GM19043 (cell line): ENCODE measurements at regions not wholly inside any gene's neighbourhood (a gene's known extent, or its start where the extent isn't known, plus 50 kb on each side); places are given as distances from the start of the nearest gene placed in this dataset.
"Not testable (repeated sequence)": the region's sequence is repeated elsewhere in the genome, so short reads cannot be mapped to it uniquely, and the experiment has no call there.

Experiments used
- ATAC-seq: cut with Tn5 transposase; IDR thresholded peaks from one replicate; pipeline ENCODE4 v1.9.1; 2021; ENCODE audit warnings: low read depth; ENCODE audit not compliant: unreplicated experiment

- peak; percentile 90 for ATAC-seq
Measured at GRCh38 chr9:20242510-20243189, 379.6 kb downstream of the MLLT3 start.

GRCh38 chr9:20240498-20240897 is 381.8 kb downstream of the MLLT3 start:
- ATAC-seq, result no peak

- ATAC-seq, result no peak
Measured at GRCh38 chr9:20238921-20239320, 383.4 kb downstream of the MLLT3 start.

- ATAC-seq, result no peak
Measured at GRCh38 chr9:20237686-20238085, 384.6 kb downstream of the MLLT3 start.

GRCh38 chr9:20236676-20237075 is 385.6 kb downstream of the MLLT3 start:
- no peak for ATAC-seq

- not testable (repeated sequence) for ATAC-seq
Measured at GRCh38 chr9:20235206-20235605, 387.1 kb downstream of the MLLT3 start.

GRCh38 chr9:20228096-20228495 is 394.2 kb downstream of the MLLT3 start:
- ATAC-seq, result no peak

GRCh38 chr9:20227166-20227874 is 395.0 kb downstream of the MLLT3 start:
- no peak for ATAC-seq

GRCh38 chr9:20226345-20226744 is 396.0 kb downstream of the MLLT3 start:
- no peak for ATAC-seq

- no peak for ATAC-seq
Measured at GRCh38 chr9:20225826-20226225, 396.5 kb downstream of the MLLT3 start.

GRCh38 chr9:20224756-20225155 is 397.5 kb downstream of the MLLT3 start:
- ATAC-seq, result no peak

GRCh38 chr9:20220286-20220685 is 402.0 kb downstream of the MLLT3 start:
- no peak for ATAC-seq

GRCh38 chr9:20219437-20219836 is 402.9 kb downstream of the MLLT3 start:
- ATAC-seq, result no peak

GRCh38 chr9:20217596-20217995 is 404.7 kb downstream of the MLLT3 start:
- no peak for ATAC-seq

- no peak for ATAC-seq
Measured at GRCh38 chr9:20216438-20216837, 405.9 kb downstream of the MLLT3 start.

- no peak for ATAC-seq
Measured at GRCh38 chr9:20215552-20215951, 406.7 kb downstream of the MLLT3 start.

GRCh38 chr9:20212806-20213205 is 409.5 kb downstream of the MLLT3 start:
- ATAC-seq, result no peak

GRCh38 chr9:20209391-20210340 is 412.6 kb downstream of the MLLT3 start:
- ATAC-seq, result no peak

- no peak for ATAC-seq
Measured at GRCh38 chr9:20208961-20209371, 413.3 kb downstream of the MLLT3 start.

- ATAC-seq, result no peak
Measured at GRCh38 chr9:20208226-20208625, 414.1 kb downstream of the MLLT3 start.

- no peak for ATAC-seq
Measured at GRCh38 chr9:20207176-20207575, 415.1 kb downstream of the MLLT3 start.
